Activated CD8-positive, alpha-beta memory T cell treated with anti-CD3 and anti-CD28 coated beads, Interleukin-2, amount 10 ng/mL, durations not matched to agents 7 days and 5 days (primary cell): ENCODE measurements at regions not wholly inside any gene's neighbourhood (a gene's known extent, or its start where the extent isn't known, plus 50 kb on each side); places are given as distances from the start of the nearest gene placed in this dataset.

Experiments used
- ATAC-seq: fragments of 150-1000 bp; cut with Tn5 transposase; one replicate; pipeline ENCODE4 v1.10.0; 2021; ENCODE audit warnings: moderate library complexity
- CTCF ChIA-PET: fragments of 350-600 bp; sonication (Branson Sonifier 250); formaldehyde crosslinking; loops from one replicate; lab custom pipeline; 2021; ENCODE audit warnings: antibody characterized with exemption; lab: Charles Lee
- DNase-seq: peaks from one replicate; pipeline ENCODE4 v3.0.0-alpha.2; 2020
- H3K27ac Mint-ChIP-seq: one replicate; pipeline ENCODE4 v1.8.0; 2021; ENCODE audit warnings: mild to moderate bottlenecking, mixed read lengths
- H3K27me3 Mint-ChIP-seq: one replicate; pipeline ENCODE4 v1.8.0; 2021; ENCODE audit warnings: mixed read lengths
- H3K36me3 Mint-ChIP-seq: one replicate; pipeline ENCODE4 v1.8.0; 2021; ENCODE audit warnings: mild to moderate bottlenecking, mixed read lengths
- H3K4me1 Mint-ChIP-seq: one replicate; pipeline ENCODE4 v1.8.0; 2021; ENCODE audit warnings: mixed read lengths
- H3K4me3 Mint-ChIP-seq: one replicate; pipeline ENCODE4 v1.8.0; 2021; ENCODE audit warnings: mild to moderate bottlenecking, moderate library complexity, mixed read lengths
- H3K9me3 Mint-ChIP-seq: one replicate; pipeline ENCODE4 v1.8.0; 2022; ENCODE audit warnings: low read depth, mixed read lengths

- no peaks in the 10 kb centered on the region for H3K9me3 Mint-ChIP-seq
- ATAC-seq: no peak
- no peak overlapping the region for H3K4me3 Mint-ChIP-seq
- no peaks in the 10 kb centered on the region for H3K4me1 Mint-ChIP-seq
- CTCF ChIA-PET: no interaction called here
- no peaks in the 10 kb centered on the region for H3K36me3 Mint-ChIP-seq
- H3K27ac Mint-ChIP-seq: no peak overlapping the region
- no peak for DNase-seq
- no peaks in the 10 kb centered on the region for H3K27me3 Mint-ChIP-seq
Measured at GRCh38 chr5:118675247-118675646, 313.1 kb downstream of the DTWD2 start.

- Mint-ChIP-seq H3K27me3 (no peaks in the 10 kb centered on the region), H3K4me3 (no peak overlapping the region), H3K27ac (no peak overlapping the region), H3K36me3 (no peaks in the 10 kb centered on the region), H3K4me1 (no peaks in the 10 kb centered on the region), H3K9me3 (peaks cover 16% of the 10 kb centered on the region)
- DNase-seq (no peak), ATAC-seq (no peak)
- CTCF ChIA-PET: no interaction called here
Measured at GRCh38 chr5:118657576-118657975, 330.8 kb downstream of the DTWD2 start.

GRCh38 chr5:118653872-118654271, 334.5 kb downstream of the DTWD2 start:
- H3K4me3 Mint-ChIP-seq: no peak overlapping the region
- H3K9me3 Mint-ChIP-seq: peaks cover 16% of the 10 kb centered on the region
- CTCF ChIA-PET: no interaction called here
- H3K27me3 Mint-ChIP-seq: no peaks in the 10 kb centered on the region
- H3K27ac Mint-ChIP-seq: no peak overlapping the region
- no peaks in the 10 kb centered on the region for H3K36me3 Mint-ChIP-seq
- H3K4me1 Mint-ChIP-seq: no peaks in the 10 kb centered on the region
- DNase-seq: no peak
- no peak for ATAC-seq

- Mint-ChIP-seq H3K4me3 (no peak overlapping the region), H3K36me3 (no peaks in the 10 kb centered on the region), H3K9me3 (peaks cover 12% of the 10 kb centered on the region), H3K27me3 (no peaks in the 10 kb centered on the region), H3K27ac (no peak overlapping the region), H3K4me1 (no peaks in the 10 kb centered on the region)
- ATAC-seq: no peak
- no peak for DNase-seq
- CTCF ChIA-PET: interaction anchor here (1.1 kb wide), 1 partner anchor 66 kb away, joined by 3 read pairs; no protein-coding TSS in a partner anchor
Measured at GRCh38 chr5:118653183-118653582, 335.2 kb downstream of the DTWD2 start.

GRCh38 chr5:118651002-118651401, 337.3 kb downstream of the DTWD2 start:
- no peak overlapping the region for H3K4me3 Mint-ChIP-seq
- ATAC-seq (no peak), DNase-seq (no peak)
- CTCF ChIA-PET: no interaction called here
- no peaks in the 10 kb centered on the region for H3K36me3 Mint-ChIP-seq
- H3K9me3 Mint-ChIP-seq: peaks cover 2% of the 10 kb centered on the region
- no peaks in the 10 kb centered on the region for H3K27me3 Mint-ChIP-seq
- no peaks in the 10 kb centered on the region for H3K4me1 Mint-ChIP-seq
- no peak overlapping the region for H3K27ac Mint-ChIP-seq

GRCh38 chr5:118647587-118647986, 340.8 kb downstream of the DTWD2 start:
- no peak overlapping the region for H3K27ac Mint-ChIP-seq
- H3K4me3 Mint-ChIP-seq: no peak overlapping the region
- H3K9me3 Mint-ChIP-seq: peaks cover 2% of the 10 kb centered on the region
- no peaks in the 10 kb centered on the region for H3K4me1 Mint-ChIP-seq
- DNase-seq: no peak
- H3K27me3 Mint-ChIP-seq: no peaks in the 10 kb centered on the region
- no peak for ATAC-seq
- CTCF ChIA-PET: no interaction called here
- no peaks in the 10 kb centered on the region for H3K36me3 Mint-ChIP-seq

GRCh38 chr5:118646917-118647316, 341.4 kb downstream of the DTWD2 start:
- no peak for ATAC-seq
- H3K4me1 Mint-ChIP-seq: no peaks in the 10 kb centered on the region
- no peak overlapping the region for H3K27ac Mint-ChIP-seq
- no peaks in the 10 kb centered on the region for H3K36me3 Mint-ChIP-seq
- H3K27me3 Mint-ChIP-seq: no peaks in the 10 kb centered on the region
- no peak overlapping the region for H3K4me3 Mint-ChIP-seq
- no peak for DNase-seq
- H3K9me3 Mint-ChIP-seq: peaks cover 2% of the 10 kb centered on the region
- CTCF ChIA-PET: no interaction called here

GRCh38 chr5:118637947-118638670, 350.2 kb downstream of the DTWD2 start:
- H3K27me3 Mint-ChIP-seq: no peaks in the 10 kb centered on the region
- no peak overlapping the region for H3K27ac Mint-ChIP-seq
- DNase-seq (no peak), ATAC-seq (no peak)
- no peaks in the 10 kb centered on the region for H3K36me3 Mint-ChIP-seq
- H3K9me3 Mint-ChIP-seq: peaks cover 8% of the 10 kb centered on the region
- H3K4me1 Mint-ChIP-seq: no peaks in the 10 kb centered on the region
- CTCF ChIA-PET: no interaction called here
- H3K4me3 Mint-ChIP-seq: no peak overlapping the region

- H3K4me3 Mint-ChIP-seq: no peak overlapping the region
- no peak overlapping the region for H3K27ac Mint-ChIP-seq
- no peaks in the 10 kb centered on the region for H3K36me3 Mint-ChIP-seq
- H3K27me3 Mint-ChIP-seq: no peaks in the 10 kb centered on the region
- no peaks in the 10 kb centered on the region for H3K9me3 Mint-ChIP-seq
- CTCF ChIA-PET: no interaction called here
- DNase-seq (no peak), ATAC-seq (no peak)
- no peaks in the 10 kb centered on the region for H3K4me1 Mint-ChIP-seq
Measured at GRCh38 chr5:118628660-118629354, 359.5 kb downstream of the DTWD2 start.

GRCh38 chr5:118620233-118620632, 368.1 kb downstream of the DTWD2 start:
- Mint-ChIP-seq H3K36me3 (no peaks in the 10 kb centered on the region), H3K27ac (no peak overlapping the region), H3K27me3 (no peaks in the 10 kb centered on the region), H3K4me1 (no peaks in the 10 kb centered on the region), H3K4me3 (no peak overlapping the region), H3K9me3 (no peaks in the 10 kb centered on the region)
- CTCF ChIA-PET: no interaction called here
- ATAC-seq: no peak
- DNase-seq: no peak

GRCh38 chr5:118619823-118620222, 368.5 kb downstream of the DTWD2 start:
- Mint-ChIP-seq H3K9me3 (no peaks in the 10 kb centered on the region), H3K36me3 (no peaks in the 10 kb centered on the region), H3K4me3 (no peak overlapping the region), H3K27ac (no peak overlapping the region), H3K27me3 (no peaks in the 10 kb centered on the region), H3K4me1 (no peaks in the 10 kb centered on the region)
- CTCF ChIA-PET: no interaction called here
- DNase-seq (no peak), ATAC-seq (no peak)

- H3K4me3 Mint-ChIP-seq: no peak overlapping the region
- DNase-seq: no peak
- no peaks in the 10 kb centered on the region for H3K36me3 Mint-ChIP-seq
- no peaks in the 10 kb centered on the region for H3K9me3 Mint-ChIP-seq
- no peak for ATAC-seq
- no peaks in the 10 kb centered on the region for H3K4me1 Mint-ChIP-seq
- H3K27me3 Mint-ChIP-seq: no peaks in the 10 kb centered on the region
- CTCF ChIA-PET: no interaction called here
- H3K27ac Mint-ChIP-seq: no peak overlapping the region
Measured at GRCh38 chr5:118616281-118616680, 372.1 kb downstream of the DTWD2 start.

GRCh38 chr5:118614731-118615456, 373.5 kb downstream of the DTWD2 start:
- CTCF ChIA-PET: no interaction called here
- H3K4me1 Mint-ChIP-seq: no peaks in the 10 kb centered on the region
- DNase-seq (no peak), ATAC-seq (no peak)
- no peaks in the 10 kb centered on the region for H3K36me3 Mint-ChIP-seq
- H3K27me3 Mint-ChIP-seq: no peaks in the 10 kb centered on the region
- H3K27ac Mint-ChIP-seq: no peak overlapping the region
- H3K9me3 Mint-ChIP-seq: no peaks in the 10 kb centered on the region
- H3K4me3 Mint-ChIP-seq: no peak overlapping the region
